ENCODE measurements at regions not wholly inside any gene's neighbourhood (a gene's known extent, or its start where the extent isn't known, plus 50 kb on each side); places are given as distances from the start of the nearest gene placed in this dataset.
"Not testable (repeated sequence)": the region's sequence is repeated elsewhere in the genome, so short reads cannot be mapped to it uniquely, and the experiment has no call there.

GRCh38 chr16:65822148-65822547 is 544.3 kb upstream of the CDH5 start:
- intact Hi-C loops (cut with DNase I) = no loop called here
- DNase-seq (ENCODE audit: low spot score) = no peak

GRCh38 chr16:65819136-65819898 is 547.2 kb upstream of the CDH5 start:
- intact Hi-C loops (cut with DNase I) = no loop called here
- no peak for DNase-seq (ENCODE audit: low spot score)

GRCh38 chr16:65817799-65818198 is 548.7 kb upstream of the CDH5 start:
- no peak for DNase-seq (ENCODE audit: low spot score)
- intact Hi-C loops (cut with DNase I) = no loop called here

DNA sequence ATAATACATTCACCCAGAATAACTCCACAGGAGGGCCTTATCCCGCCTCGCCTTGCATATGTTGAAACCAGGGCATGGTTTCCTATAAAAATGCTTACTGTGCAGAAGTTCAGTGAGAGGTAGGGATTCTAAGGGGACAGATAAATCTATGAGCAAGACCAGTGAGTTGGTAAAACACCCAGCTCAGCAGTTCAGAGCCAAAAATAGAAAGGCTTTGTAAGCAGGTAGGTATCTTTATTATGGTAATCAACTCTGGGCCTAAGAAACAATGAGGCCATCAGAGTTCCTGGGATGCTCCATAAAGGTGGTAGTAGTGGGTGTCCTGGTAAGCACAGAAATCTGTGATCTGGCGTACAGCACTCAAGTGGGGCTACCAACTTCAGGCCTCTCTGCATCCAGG is 549.4 kb upstream of the CDH5 start:
- intact Hi-C loops (cut with DNase I) = no loop called here
- no peak for DNase-seq (ENCODE audit: low spot score)

- no peak for DNase-seq (ENCODE audit: low spot score)
- intact Hi-C loops (cut with DNase I) = no loop called here
These were observed 549.9 kb upstream of the CDH5 start for GRCh38 chr16:65816556-65816955.

GRCh38 chr16:65815707-65816106 is 550.8 kb upstream of the CDH5 start:
- no peak for DNase-seq (ENCODE audit: low spot score)
- intact Hi-C loops (cut with DNase I) = no loop called here

DNA sequence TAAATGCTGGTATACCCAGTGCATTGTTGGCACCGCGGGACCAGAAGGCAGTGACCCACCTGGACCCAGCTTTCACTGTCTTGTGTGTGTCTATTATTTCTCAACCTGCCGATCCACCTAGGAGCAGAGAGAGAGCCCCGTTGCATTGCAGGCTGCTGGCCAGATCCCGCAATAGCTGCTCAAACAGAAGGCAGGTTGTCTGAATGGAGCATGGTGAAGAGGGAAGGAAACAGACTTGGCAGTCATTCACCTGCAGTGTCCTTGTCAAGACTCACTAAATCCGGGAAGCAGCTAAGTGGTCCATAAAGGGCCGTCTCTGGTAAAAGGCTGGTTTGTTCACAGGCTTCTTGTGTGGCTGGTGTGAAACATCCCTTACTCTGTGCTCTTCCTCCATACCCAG is 552.6 kb upstream of the CDH5 start:
- intact Hi-C loops (cut with DNase I); DNase-seq (ENCODE audit: low spot score): not testable (repeated sequence)

DNA sequence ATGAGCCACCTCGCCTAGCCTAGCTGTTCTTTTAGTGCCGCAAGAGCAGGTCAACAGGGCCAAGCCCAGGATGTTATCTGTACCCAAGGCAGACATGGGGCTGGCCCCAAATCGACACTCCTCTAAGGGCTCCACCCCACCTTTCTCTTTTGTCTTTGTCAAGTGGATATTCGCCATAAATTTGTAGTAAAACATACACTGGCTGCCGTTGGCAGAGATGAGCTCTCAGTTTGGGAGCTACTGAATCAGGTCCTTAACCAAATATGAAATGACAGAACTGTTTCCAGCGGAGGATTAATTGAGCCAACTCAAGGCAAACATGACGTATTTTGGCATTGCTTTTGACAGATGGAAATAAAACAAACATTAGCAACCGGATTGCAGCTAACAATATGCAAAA is 556.9 kb upstream of the CDH5 start:
- intact Hi-C loops (cut with DNase I) = no loop called here
- no peak for DNase-seq (ENCODE audit: low spot score)

GRCh38 chr16:65808790-65809189 is 557.7 kb upstream of the CDH5 start:
- no peak for DNase-seq (ENCODE audit: low spot score)
- intact Hi-C loops (cut with DNase I) = no loop called here

DNA sequence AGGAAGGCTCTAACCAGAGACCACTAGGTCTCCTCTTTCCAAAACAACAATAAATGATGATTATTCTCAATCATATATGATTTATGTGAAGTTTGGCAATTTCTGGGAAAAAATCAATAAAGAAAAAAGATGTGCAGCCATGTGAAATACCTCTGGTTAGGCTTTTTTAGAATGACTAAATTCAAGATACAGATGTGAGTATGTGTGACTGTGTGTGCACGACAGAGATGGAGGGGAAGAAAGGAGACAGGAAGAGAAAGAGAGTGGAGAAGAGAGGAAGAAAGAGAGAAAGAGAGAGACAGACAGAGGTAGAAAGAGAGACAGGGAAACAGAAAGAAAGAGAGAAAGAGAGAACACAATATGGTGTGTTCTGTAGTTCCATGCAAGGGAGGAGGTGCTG is 558.6 kb upstream of the CDH5 start:
- DNase-seq (ENCODE audit: low spot score) = no peak
- intact Hi-C loops (cut with DNase I) = no loop called here

DNA sequence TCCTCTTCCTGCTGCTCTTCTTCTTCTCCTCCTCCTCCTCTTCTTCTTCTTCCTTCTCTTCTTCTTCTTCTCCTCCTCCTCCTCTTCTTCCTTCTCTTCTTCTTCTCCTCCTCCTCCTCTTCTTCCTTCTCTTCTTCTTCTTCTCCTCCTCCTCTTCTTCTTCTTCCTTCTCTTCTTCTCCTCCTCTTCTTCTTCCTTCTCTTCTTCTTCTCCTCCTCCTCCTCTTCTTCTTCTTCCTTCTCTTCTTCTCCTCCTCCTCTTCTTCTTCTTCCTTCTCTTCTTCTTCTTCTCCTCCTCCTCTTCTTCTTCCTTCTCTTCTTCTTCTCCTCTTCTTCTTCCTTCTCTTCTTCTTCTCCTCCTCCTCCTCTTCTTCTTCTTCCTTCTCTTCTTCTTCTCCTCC is 560.8 kb upstream of the CDH5 start:
- DNase-seq (ENCODE audit: low spot score); intact Hi-C loops (cut with DNase I): not testable (repeated sequence)

DNA sequence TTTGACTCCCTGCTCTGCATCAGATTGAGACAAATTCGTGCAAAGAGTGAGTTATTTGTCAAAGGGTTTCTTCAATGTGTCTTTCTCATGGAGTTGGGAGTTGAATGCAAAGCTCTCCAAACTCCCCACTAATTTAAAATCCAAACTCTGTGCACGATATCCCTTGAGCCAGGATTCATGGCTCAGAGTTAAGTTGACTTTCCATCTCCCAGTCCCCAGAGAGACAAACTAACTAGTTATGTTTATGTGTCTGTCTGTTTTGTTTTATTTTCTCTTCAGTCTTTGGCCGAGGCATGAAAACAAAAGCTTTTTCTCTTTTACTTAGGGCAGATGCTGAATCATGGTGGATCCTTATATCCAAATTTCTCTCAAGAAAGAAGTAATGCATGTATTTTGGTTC is 570.0 kb upstream of the CDH5 start:
- intact Hi-C loops (cut with DNase I) = no loop called here
- no peak for DNase-seq (ENCODE audit: low spot score)

DNA sequence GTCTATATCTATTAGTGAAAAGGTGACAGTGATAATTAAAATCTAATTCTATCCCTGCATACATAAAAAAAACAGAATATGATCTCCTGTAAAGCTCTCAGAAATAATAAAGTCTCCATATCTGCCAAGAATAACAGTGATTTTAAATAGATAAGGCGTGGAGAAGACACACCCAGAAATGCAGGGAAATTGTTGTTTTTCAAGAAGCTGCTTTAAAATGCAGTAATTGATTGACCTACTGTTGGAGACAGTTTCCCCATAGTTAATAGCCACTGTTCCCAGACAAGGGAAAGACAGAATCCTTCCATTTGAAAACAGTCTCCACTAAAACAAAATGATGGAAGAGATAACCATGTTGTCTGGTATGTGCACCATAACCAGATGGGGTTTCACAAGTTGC is 571.5 kb upstream of the CDH5 start:
- intact Hi-C loops (cut with DNase I) = no loop called here
- no peak for DNase-seq (ENCODE audit: low spot score)

DNA sequence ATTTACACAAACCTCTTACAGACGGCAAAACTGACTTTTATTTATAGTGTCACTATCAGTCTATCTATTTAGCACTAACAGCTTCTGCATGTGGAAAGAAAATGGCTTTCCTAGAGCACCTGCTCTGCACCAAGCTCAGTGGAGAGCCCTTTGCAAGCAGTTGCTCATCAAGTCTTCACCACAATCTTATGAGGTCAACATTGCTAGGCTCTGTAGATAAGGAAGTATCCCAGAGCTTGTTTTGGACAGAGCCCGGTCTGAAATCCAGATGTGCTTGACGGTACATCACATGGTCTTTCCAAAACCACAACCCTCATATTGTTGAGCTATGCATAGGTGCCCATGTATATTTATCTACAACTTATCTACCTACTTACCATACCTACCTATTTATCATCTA is 572.7 kb upstream of the CDH5 start:
- no peak for DNase-seq (ENCODE audit: low spot score)
- intact Hi-C loops (cut with DNase I) = no loop called here

GRCh38 chr16:65790768-65791167 is 575.7 kb upstream of the CDH5 start:
- intact Hi-C loops (cut with DNase I) = no loop called here
- no peak for DNase-seq (ENCODE audit: low spot score)

DNA sequence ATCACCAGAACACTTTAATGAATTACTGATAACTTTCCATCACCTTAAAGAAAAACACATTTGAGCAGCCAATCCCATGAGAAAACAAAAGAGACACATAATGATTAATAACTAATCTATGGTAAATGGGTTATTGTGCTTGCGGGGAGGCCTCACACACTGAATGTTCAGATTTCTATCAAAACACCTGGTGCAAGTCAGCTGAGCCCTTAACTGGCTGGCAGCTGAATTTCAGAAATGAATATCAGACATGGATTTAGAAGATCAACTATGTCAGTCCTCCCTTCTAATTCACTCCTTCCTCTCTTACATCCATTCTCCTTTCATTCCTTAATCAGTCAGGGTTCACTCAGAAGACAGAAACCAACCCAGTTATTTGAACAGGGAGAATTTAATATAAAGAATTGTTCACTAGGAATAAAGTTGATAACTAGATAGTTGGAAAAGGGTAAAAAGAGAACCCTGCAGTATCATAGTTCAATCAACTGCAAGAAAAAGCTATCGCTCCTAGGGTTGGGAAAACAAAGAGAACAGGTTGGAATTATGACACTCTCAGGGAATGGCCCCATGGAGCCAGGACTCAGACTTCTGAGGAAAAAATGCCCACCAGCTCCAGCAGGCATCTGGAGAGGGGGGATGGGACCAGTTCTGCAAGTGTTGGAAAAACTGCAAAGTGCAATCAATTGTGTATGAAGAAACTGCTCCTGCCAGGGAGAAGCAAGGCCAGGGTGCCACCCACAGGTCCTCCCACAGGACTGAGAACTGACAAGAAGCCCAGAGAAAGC is 577.1 kb upstream of the CDH5 start:
- DNase-seq (ENCODE audit: low spot score) = no peak
- intact Hi-C loops (cut with DNase I) = no loop called here

- intact Hi-C loops (cut with DNase I) = no loop called here
- no peak for DNase-seq (ENCODE audit: low spot score)
These were observed 577.9 kb upstream of the CDH5 start for GRCh38 chr16:65788434-65789140.

- no peak for DNase-seq (ENCODE audit: low spot score)
- intact Hi-C loops (cut with DNase I) = no loop called here
These were observed 578.6 kb upstream of the CDH5 start for GRCh38 chr16:65787921-65788320.

GRCh38 chr16:65786916-65787315 is 579.6 kb upstream of the CDH5 start:
- intact Hi-C loops (cut with DNase I) = no loop called here
- no peak for DNase-seq (ENCODE audit: low spot score)

DNA sequence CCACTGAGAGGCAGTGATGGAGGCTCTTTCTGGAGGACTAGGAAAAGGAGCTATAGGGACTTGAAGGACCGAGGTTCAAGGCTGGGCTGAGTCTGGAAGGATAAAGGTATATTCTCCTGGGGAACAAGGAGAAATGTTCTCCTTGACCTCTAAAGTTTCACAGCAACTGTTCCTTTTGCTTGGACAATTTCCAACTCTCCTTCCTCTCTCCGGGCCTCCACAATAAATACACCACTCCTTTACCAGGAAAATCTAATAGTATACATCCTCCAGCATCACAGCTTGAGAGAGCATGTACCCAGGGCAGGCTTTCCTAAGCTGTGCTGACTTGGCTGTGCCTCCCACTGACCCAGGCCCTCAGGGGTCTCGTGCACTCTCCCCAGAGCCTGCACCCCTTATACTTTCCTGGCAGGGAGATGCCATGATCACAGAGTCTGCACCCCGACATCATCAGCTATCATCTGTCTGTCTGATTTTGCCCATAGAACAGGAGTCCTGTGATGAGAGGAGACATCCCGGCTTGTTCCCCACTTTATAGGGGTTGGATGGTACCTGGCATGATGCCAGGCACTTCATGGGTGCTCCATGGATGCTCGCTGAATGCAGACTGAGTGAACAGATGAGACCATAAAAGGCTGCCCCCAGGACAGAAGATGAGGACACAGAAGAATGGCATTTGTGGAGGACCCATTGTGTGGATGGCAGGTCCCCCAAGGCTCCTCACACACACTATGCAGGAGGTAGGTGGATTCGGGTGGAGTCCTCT is 582.6 kb upstream of the CDH5 start:
- DNase-seq (ENCODE audit: low spot score) = no peak
- intact Hi-C loops (cut with DNase I) = no loop called here
